ENCODE measurements at regions not wholly inside any gene's neighbourhood (a gene's known extent, or its start where the extent isn't known, plus 50 kb on each side); places are given as distances from the start of the nearest gene placed in this dataset.

DNA sequence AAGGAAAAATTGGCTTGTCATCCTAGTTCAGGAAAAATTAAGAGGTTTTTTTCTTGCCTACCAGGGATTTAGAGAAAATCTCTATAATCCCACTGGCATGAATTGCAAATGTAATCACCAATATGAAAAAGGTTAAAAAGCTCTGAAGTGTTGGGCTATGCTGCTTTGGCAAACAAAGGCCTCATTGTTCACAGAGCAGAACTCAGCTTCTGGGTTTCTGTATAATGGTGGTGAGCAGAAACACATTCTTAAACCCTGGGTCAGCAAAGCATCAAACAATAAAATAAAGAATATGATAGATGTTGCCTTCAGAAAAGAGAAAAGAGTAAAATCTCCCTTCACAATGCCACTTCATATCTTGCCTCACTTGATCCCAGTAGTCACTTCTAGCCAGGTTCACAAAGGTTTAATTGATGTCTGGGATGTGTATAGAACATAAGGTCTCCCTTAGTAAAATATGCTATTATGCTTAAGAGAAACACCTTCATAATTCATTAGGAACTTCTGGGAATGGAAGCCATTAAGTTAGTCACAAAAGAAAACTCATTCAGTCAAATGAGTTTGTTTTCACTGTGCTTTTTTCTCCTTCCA is 1255.5 kb upstream of the PHF14 start:
- H2BK12ac ChIP-seq (ENCODE audit: insufficient read length, low read depth, low read length) = no peak overlapping the region
- no peak overlapping the region for H3K23ac ChIP-seq (ENCODE audit: insufficient read length, low read depth, low read length)
- H2BK5ac ChIP-seq (ENCODE audit: insufficient read length, low read length) = no peak overlapping the region
- no peaks in the 10 kb centered on the region for H3K4me1 ChIP-seq (ENCODE audit: insufficient read depth, low read length)
- no peaks in the 10 kb centered on the region for H3K36me3 Mint-ChIP-seq (ENCODE audit: insufficient read depth in 1 of 3, low read depth in 3 of 3)
- H3K9ac ChIP-seq (ENCODE audit: extremely low read depth, insufficient read length, low read length) = no peak overlapping the region
- no peak overlapping the region for H4K8ac ChIP-seq (replicated peaks; ENCODE audit: insufficient read length, low read depth, low read length)
- H3K27ac ChIP-seq (ENCODE audit: insufficient read length, low read depth, low read length) = no peak overlapping the region
- no peak overlapping the region for H3K4me2 ChIP-seq (ENCODE audit: insufficient read depth, insufficient read length, low read length)
- H3K27me3 Mint-ChIP-seq (ENCODE audit: low read depth) = no peaks in the 10 kb centered on the region
- no peak overlapping the region for H2AK5ac ChIP-seq (ENCODE audit: insufficient read length, low read length)
- H2AFZ ChIP-seq (ENCODE audit: low read length) = no peak overlapping the region
- no peaks in the 10 kb centered on the region for H3K27me3 ChIP-seq (ENCODE audit: insufficient read depth, low read length)
- no peak overlapping the region for H3T11ph ChIP-seq (ENCODE audit: low read length)
- no peak overlapping the region for H4K91ac ChIP-seq (ENCODE audit: insufficient read length, low read depth, low read length)
- no peak overlapping the region for H2BK20ac ChIP-seq (ENCODE audit: low read depth, low read length, poor library complexity, severe bottlenecking)
- H3K79me2 ChIP-seq (ENCODE audit: insufficient read depth, low read length) = no peaks in the 10 kb centered on the region
- no peaks in the 10 kb centered on the region for H4K20me1 ChIP-seq (ENCODE audit: control insufficient read depth, insufficient read depth, insufficient read length)
- no peaks in the 10 kb centered on the region for H3K79me1 ChIP-seq (ENCODE audit: insufficient read depth, low read depth, low read length, poor library complexity, severe bottlenecking)
- H2BK120ac ChIP-seq (ENCODE audit: low read depth, low read length, poor library complexity, severe bottlenecking) = no peak overlapping the region
- no peak overlapping the region for H3K27ac Mint-ChIP-seq
- H3K4me3 Mint-ChIP-seq = no peak overlapping the region
- no peak overlapping the region for H4K5ac ChIP-seq (ENCODE audit: insufficient read length, low read depth, low read length)
- H3K4ac ChIP-seq (ENCODE audit: low read depth, low read length) = no peak overlapping the region
- H3K14ac ChIP-seq (ENCODE audit: insufficient read depth, low read length) = no peak overlapping the region
- no peak for TF ChIP-seq CTCF (conservative IDR thresholded peaks at IDR 0.05)
- H3K18ac ChIP-seq (ENCODE audit: insufficient read length, low read depth, low read length) = no peak overlapping the region
- peaks cover 12% of the 10 kb centered on the region in 2 experiments for H3K4me1 Mint-ChIP-seq
- no peak for DNase-seq
- peaks cover 0 to 7% of the 10 kb centered on the region in 2 experiments; a peak in 2 of 5 replicates for H3K9me3 Mint-ChIP-seq
- H2BK15ac ChIP-seq (ENCODE audit: low read depth, low read length) = no peak overlapping the region
- H3K23me2 ChIP-seq (ENCODE audit: insufficient read length, low read depth, low read length, poor library complexity, severe bottlenecking) = no peaks in the 10 kb centered on the region
- H3K56ac ChIP-seq (ENCODE audit: insufficient read length, low read depth, low read length) = no peak overlapping the region
- no peaks in the 10 kb centered on the region for H3K9me3 ChIP-seq (ENCODE audit: control insufficient read depth, low read depth, low read length)

All from H9 (cell line).